IMR-90 (cell line): ENCODE measurements at regions not wholly inside any gene's neighbourhood (a gene's known extent, or its start where the extent isn't known, plus 50 kb on each side); places are given as distances from the start of the nearest gene placed in this dataset.

Experiments used
- ATAC-seq: fragments of 200-7000 bp; cut with Tn5 transposase; 2 replicates; pipeline ENCODE4 v1.9.1; 2020; ENCODE audit warnings: low read depth, mild to moderate bottlenecking, moderate library complexity
- BruUV-seq: library from RNA; stranded (reverse); fragments of 400-500 nt; replicated peaks from 2 replicates; lab custom pipeline; 2021; lab: Mats Ljungman, UMichigan
- CTCF ChIA-PET: fragments of 300-600 bp; formaldehyde crosslinking; extraction: SDS; loops from one replicate; lab custom pipeline; 2021; ENCODE audit warnings: antibody characterized with exemption; lab: Yijun Ruan, JAX
- POLR2A ChIA-PET: fragments of 300-600 bp; sonication (Branson Sonifier 250); formaldehyde crosslinking; loops from one replicate; lab custom pipeline; 2022; ENCODE audit warnings: antibody characterized with exemption; ENCODE audit not compliant: unreplicated experiment; lab: Charles Lee
- DNase-seq: peaks from one replicate; pipeline ENCODE4 v3.0.0; 2013
- H2AFZ ChIP-seq: replicated peaks from 2 replicates; pipeline ENCODE3; 2013; ENCODE audit warnings: low read length, mild to moderate bottlenecking; ENCODE audit not compliant: poor library complexity
- H2AK5ac ChIP-seq: 2 replicates; pipeline ENCODE4 v1.6.1; 2013; ENCODE audit warnings: low read depth, low read length, inconsistent platforms
- H2AK9ac ChIP-seq: replicated peaks from 2 replicates; pipeline ENCODE3; 2013; ENCODE audit warnings: mild to moderate bottlenecking, low read depth, low read length, moderate library complexity; ENCODE audit not compliant: poor library complexity
- H2BK120ac ChIP-seq: 2 replicates; pipeline ENCODE4 v1.6.1; 2013; ENCODE audit warnings: low read depth, low read length, inconsistent platforms
- H2BK15ac ChIP-seq: 3 replicates; pipeline ENCODE4 v1.6.1; 2013; ENCODE audit warnings: low read depth, low read length, inconsistent platforms
- H2BK20ac ChIP-seq: 2 replicates; pipeline ENCODE4 v1.6.1; 2013; ENCODE audit warnings: low read depth, mild to moderate bottlenecking, inconsistent platforms, low read length, moderate library complexity
- H2BK5ac ChIP-seq: 2 replicates; pipeline ENCODE4 v1.6.1; 2013; ENCODE audit warnings: mild to moderate bottlenecking, low read depth, low read length, inconsistent platforms; ENCODE audit not compliant: poor library complexity, severe bottlenecking
- H3K14ac ChIP-seq: replicated peaks from 2 replicates; pipeline ENCODE4 v1.6.1; 2013; ENCODE audit warnings: low read depth, low read length, inconsistent platforms
- H3K18ac ChIP-seq: 2 replicates; pipeline ENCODE4 v1.6.1; 2013; ENCODE audit warnings: low read depth, low read length, control low read depth
- H3K23ac ChIP-seq: 2 replicates; pipeline ENCODE4 v1.6.1; 2013; ENCODE audit warnings: low read depth, low read length, inconsistent platforms
- H3K27ac ChIP-seq: 2 replicates; pipeline ENCODE4 v1.5.1; 2013; ENCODE audit warnings: mild to moderate bottlenecking, control low read depth, low read length; ENCODE audit not compliant: insufficient read depth
- H3K27me3 ChIP-seq: 2 replicates; pipeline ENCODE4 v1.6.1; 2013; ENCODE audit warnings: low read length; ENCODE audit not compliant: control insufficient read depth, insufficient read depth
- H3K36me3 ChIP-seq: 2 replicates; pipeline ENCODE4 v1.6.1; 2013; ENCODE audit warnings: low read length, mixed read lengths; ENCODE audit not compliant: control insufficient read depth, insufficient read depth
- H3K4ac ChIP-seq: 2 replicates; pipeline ENCODE4 v1.6.1; 2013; ENCODE audit warnings: low read depth, low read length, inconsistent platforms
- H3K4me1 ChIP-seq: 2 replicates; pipeline ENCODE4 v1.6.1; 2013; ENCODE audit warnings: low read length, mixed read lengths; ENCODE audit not compliant: control insufficient read depth, insufficient read depth
- H3K4me2 ChIP-seq: 2 replicates; pipeline ENCODE4 v1.6.1; 2013; ENCODE audit warnings: low read depth, mild to moderate bottlenecking, control low read depth, low read length, moderate library complexity
- H3K4me3 ChIP-seq: 2 replicates; pipeline ENCODE4 v1.5.1; 2013; ENCODE audit warnings: low read depth, mild to moderate bottlenecking, control low read depth, low read length, moderate library complexity; ENCODE audit not compliant: insufficient read depth
- H3K56ac ChIP-seq: 2 replicates; pipeline ENCODE4 v1.6.1; 2013; ENCODE audit warnings: low read length, inconsistent platforms; ENCODE audit not compliant: insufficient read depth; ENCODE audit errors: extremely low read depth
- H3K79me1 ChIP-seq, 2 experiments: 2 replicates each; pipeline ENCODE4 v1.6.1; 2013; ENCODE audit warnings: low read length in 2 of 2, inconsistent platforms in 1 of 2, low read depth in 1 of 2
- H3K9ac ChIP-seq: 2 replicates; pipeline ENCODE4 v1.6.1; 2013; ENCODE audit warnings: low read depth, low read length, control low read depth
- H3K9me1 ChIP-seq: 2 replicates; pipeline ENCODE4 v1.6.1; 2013; ENCODE audit warnings: low read length, inconsistent platforms; ENCODE audit not compliant: insufficient read depth
- H3K9me3 ChIP-seq: 2 replicates; pipeline ENCODE4 v1.6.1; 2013; ENCODE audit warnings: low read length; ENCODE audit not compliant: control insufficient read depth, insufficient read depth
- H4K20me1 ChIP-seq: 2 replicates; pipeline ENCODE4 v1.6.1; 2013; ENCODE audit warnings: low read length, inconsistent platforms; ENCODE audit not compliant: insufficient read depth
- H4K5ac ChIP-seq: 2 replicates; pipeline ENCODE4 v1.6.1; 2013; ENCODE audit warnings: mild to moderate bottlenecking, low read depth, low read length, control low read depth
- H4K8ac ChIP-seq, 2 experiments: 2 replicates each; pipeline ENCODE4 v1.6.1; 2013; ENCODE audit warnings: low read depth in 2 of 2, low read length in 2 of 2, control low read depth in 1 of 2, inconsistent platforms in 1 of 2
- H4K91ac ChIP-seq: 2 replicates; pipeline ENCODE4 v1.6.1; 2013; ENCODE audit warnings: low read depth, low read length, inconsistent platforms; ENCODE audit not compliant: insufficient read depth
- BHLHE40 ChIP-seq: fragments of 150-350 bp; IDR thresholded peaks from 2 replicates; pipeline ENCODE4 v1.6.1; 2016; ENCODE audit warnings: mild to moderate bottlenecking, low read depth, low read length
- CEBPB ChIP-seq: IDR thresholded peaks from 2 replicates; pipeline ENCODE4 v1.6.1; 2012; ENCODE audit warnings: low read depth, low read length, improper control_type of control experiment
- CHD1 ChIP-seq: IDR thresholded peaks from 2 replicates; pipeline ENCODE4 v1.6.1; 2012; ENCODE audit warnings: low read depth, low read length, improper control_type of control experiment
- CTCF ChIP-seq: conservative IDR thresholded peaks from 2 replicates; pipeline ENCODE4 v1.5.1; 2012; ENCODE audit warnings: mild to moderate bottlenecking, low read depth, low read length, improper control_type of control experiment
- ELK1 ChIP-seq: fragments of 150-350 bp; IDR thresholded peaks from 2 replicates; pipeline ENCODE4 v1.6.1; 2016; ENCODE audit warnings: low read depth, mild to moderate bottlenecking, low read length, moderate library complexity, borderline replicate concordance
- FOS ChIP-seq: fragments of 150-350 bp; IDR thresholded peaks from 2 replicates; pipeline ENCODE4 v1.6.1; 2016; ENCODE audit warnings: low read depth, low read length
- MAFK ChIP-seq: IDR thresholded peaks from 2 replicates; pipeline ENCODE4 v1.6.1; 2012; ENCODE audit warnings: low read depth, low read length, improper control_type of control experiment
- MAZ ChIP-seq: IDR thresholded peaks from 2 replicates; pipeline ENCODE4 v1.6.1; 2012; ENCODE audit warnings: low read depth, mild to moderate bottlenecking, low read length, improper control_type of control experiment, moderate library complexity, borderline replicate concordance
- MXI1 ChIP-seq: IDR thresholded peaks from 2 replicates; pipeline ENCODE4 v1.6.1; 2012; ENCODE audit warnings: low read depth, mild to moderate bottlenecking, low read length, moderate library complexity, borderline replicate concordance
- NFE2L2 ChIP-seq: fragments of 150-350 bp; IDR thresholded peaks from 2 replicates; pipeline ENCODE4 v1.6.1; 2016; ENCODE audit warnings: low read depth, mild to moderate bottlenecking, low read length
- POLR2A ChIP-seq: IDR thresholded peaks from 2 replicates; pipeline ENCODE4 v1.6.1; 2012; ENCODE audit warnings: mild to moderate bottlenecking, low read depth, low read length
- RAD21 ChIP-seq: IDR thresholded peaks from 2 replicates; pipeline ENCODE4 v1.6.1; 2012; ENCODE audit warnings: low read length, improper control_type of control experiment
- RCOR1 ChIP-seq: IDR thresholded peaks from 2 replicates; pipeline ENCODE4 v1.6.1; 2012; ENCODE audit warnings: mild to moderate bottlenecking, low read length, improper control_type of control experiment; ENCODE audit not compliant: insufficient replicate concordance
- RFX5 ChIP-seq: IDR thresholded peaks from 2 replicates; pipeline ENCODE4 v1.8.0; 2012; ENCODE audit warnings: low read depth, mild to moderate bottlenecking, low read length, moderate library complexity
- SMC3 ChIP-seq: fragments of 150-350 bp; IDR thresholded peaks from 2 replicates; pipeline ENCODE4 v1.6.1; 2016; ENCODE audit warnings: low read depth, mild to moderate bottlenecking, antibody characterized with exemption, low read length, moderate library complexity
- USF2 ChIP-seq: fragments of 150-350 bp; IDR thresholded peaks from 2 replicates; pipeline ENCODE4 v1.6.1; 2017; ENCODE audit warnings: mild to moderate bottlenecking, antibody characterized with exemption, low read length, low read depth
- dilution Hi-C: fragments of 300-500 bp; cut with HindIII; formaldehyde crosslinking; loops from one replicate; pipeline ENCODE4 v1.14.3; 2018; ENCODE audit warnings: low sequenced_read_pairs; ENCODE audit not compliant: unreplicated experiment
- in situ Hi-C: fragments of 300-500 bp; cut with MboI; formaldehyde crosslinking; loops from 3 replicates; pipeline ENCODE4 v1.14.3; 2019; ENCODE audit warnings: low sequenced_read_pairs, inconsistent platforms, mixed read lengths
- intact Hi-C: fragments of 100-400 bp; cut with micrococcal nuclease; formaldehyde crosslinking; loops from 2 replicates; pipeline ENCODE4 v1.10.0; 2022

- Histone ChIP-seq H2BK120ac (no peak overlapping the region), H3K4me2 (no peak overlapping the region), H3K4me1 (no peaks in the 10 kb centered on the region), H2AFZ (no peak overlapping the region), H2BK20ac (no peak overlapping the region), H3K56ac (no peak overlapping the region), H3K27ac (no peak overlapping the region), H4K8ac (no peak overlapping the region), H2BK15ac (no peak overlapping the region), H3K4me3 (no peak overlapping the region), H3K79me1 (no peaks in the 10 kb centered on the region), H3K27me3 (peaks cover 3% of the 10 kb centered on the region), H3K9me3 (no peaks in the 10 kb centered on the region), H3K14ac (no peak overlapping the region), H2AK5ac (no peak overlapping the region), H3K18ac (no peak overlapping the region), H4K91ac (no peak overlapping the region), H2BK5ac (no peak overlapping the region), H2AK9ac (no peak overlapping the region), H4K20me1 (no peaks in the 10 kb centered on the region), H4K5ac (no peak overlapping the region), H3K9me1 (no peaks in the 10 kb centered on the region), H3K9ac (no peak overlapping the region), H3K23ac (no peak overlapping the region), H3K4ac (no peak overlapping the region), H3K36me3 (no peaks in the 10 kb centered on the region)
- ChIA-PET POLR2A (no interaction called here), CTCF (no interaction called here)
- in situ Hi-C loops (no loop called here), dilution Hi-C loops (no loop called here), intact Hi-C loops (no loop called here)
- DNase-seq (no peak), ATAC-seq (no peak)
- TF ChIP-seq USF2, result no peak
- no peak for TF ChIP-seq CHD1
- no peak for TF ChIP-seq RCOR1
- no peak for TF ChIP-seq NFE2L2
- no peak for TF ChIP-seq BHLHE40
- TF ChIP-seq MXI1, result no peak
- TF ChIP-seq SMC3, result no peak
- TF ChIP-seq POLR2A, result no peak
- no peak for TF ChIP-seq RAD21
- TF ChIP-seq FOS, result no peak
- no peak for TF ChIP-seq CEBPB
- TF ChIP-seq MAZ, result no peak
- no peak for TF ChIP-seq ELK1
- TF ChIP-seq CTCF, result no peak
- TF ChIP-seq MAFK, result no peak
- no peak for TF ChIP-seq RFX5
- no TSS peak for BruUV-seq
Measured at GRCh38 chr3:159555205-159555604, 433.4 kb upstream of the IL12A start.
